ENCODE measurements at regions not wholly inside any gene's neighbourhood (a gene's known extent, or its start where the extent isn't known, plus 50 kb on each side); places are given as distances from the start of the nearest gene placed in this dataset.

GRCh38 chr10:121113385-121113696, 262.2 kb downstream of the WDR11 start:
- ATAC-seq (no peak), DNase-seq (ENCODE audit: low read depth, low spot score) (no peak), FAIRE-seq (no peak)
- Histone ChIP-seq H3K9ac (ENCODE audit: control insufficient read depth, insufficient read depth, low read length) (no peak overlapping the region), H3K27ac (ENCODE audit: control insufficient read depth, insufficient read depth) (no peak overlapping the region), H3K4me2 (ENCODE audit: control insufficient read depth, insufficient read depth) (no peak overlapping the region), H3K9me3 (replicated peaks; ENCODE audit: control insufficient read depth, insufficient read depth, low read length) (no peaks in the 10 kb centered on the region; the same call in 2 of the 3 replicates), H3K4me1 (ENCODE audit: control insufficient read depth, insufficient read depth, low read length) (no peaks in the 10 kb centered on the region), H3K4me3 (no peak overlapping the region), H4K20me1 (ENCODE audit: control insufficient read depth, insufficient read depth) (no peaks in the 10 kb centered on the region), H3K36me3 (ENCODE audit: control insufficient read depth in 2 of 2, insufficient read depth in 2 of 2, low read length in 1 of 2) (no peaks in the 10 kb centered on the region), H3K27me3 (replicated peaks in 1 of 2; ENCODE audit: control insufficient read depth in 2 of 2, insufficient read depth in 2 of 2, low read length in 1 of 2) (no peaks in the 10 kb centered on the region), H3K79me2 (ENCODE audit: control insufficient read depth, insufficient read depth, low read length) (no peaks in the 10 kb centered on the region), H2AFZ (ENCODE audit: control insufficient read depth, low read depth, low read length) (no peak overlapping the region)
- POLR2A ChIA-PET, result no interaction called here
- no peak for TF ChIP-seq ATF3 (IDR thresholded peaks at IDR 0.05; ENCODE audit: borderline replicate concordance, extremely low read depth, low read depth, low read length)
- no peak for TF ChIP-seq RELA (IDR thresholded peaks at IDR 0.05; ENCODE audit: borderline replicate concordance, partially characterized antibody)
- TF ChIP-seq RBBP5 (conservative IDR thresholded peaks at IDR 0.05), result no peak
- no peak for TF ChIP-seq ZZZ3 (IDR thresholded peaks at IDR 0.05; ENCODE audit: control insufficient read depth, insufficient read length, low read depth)
- TF ChIP-seq, protein P1, sequence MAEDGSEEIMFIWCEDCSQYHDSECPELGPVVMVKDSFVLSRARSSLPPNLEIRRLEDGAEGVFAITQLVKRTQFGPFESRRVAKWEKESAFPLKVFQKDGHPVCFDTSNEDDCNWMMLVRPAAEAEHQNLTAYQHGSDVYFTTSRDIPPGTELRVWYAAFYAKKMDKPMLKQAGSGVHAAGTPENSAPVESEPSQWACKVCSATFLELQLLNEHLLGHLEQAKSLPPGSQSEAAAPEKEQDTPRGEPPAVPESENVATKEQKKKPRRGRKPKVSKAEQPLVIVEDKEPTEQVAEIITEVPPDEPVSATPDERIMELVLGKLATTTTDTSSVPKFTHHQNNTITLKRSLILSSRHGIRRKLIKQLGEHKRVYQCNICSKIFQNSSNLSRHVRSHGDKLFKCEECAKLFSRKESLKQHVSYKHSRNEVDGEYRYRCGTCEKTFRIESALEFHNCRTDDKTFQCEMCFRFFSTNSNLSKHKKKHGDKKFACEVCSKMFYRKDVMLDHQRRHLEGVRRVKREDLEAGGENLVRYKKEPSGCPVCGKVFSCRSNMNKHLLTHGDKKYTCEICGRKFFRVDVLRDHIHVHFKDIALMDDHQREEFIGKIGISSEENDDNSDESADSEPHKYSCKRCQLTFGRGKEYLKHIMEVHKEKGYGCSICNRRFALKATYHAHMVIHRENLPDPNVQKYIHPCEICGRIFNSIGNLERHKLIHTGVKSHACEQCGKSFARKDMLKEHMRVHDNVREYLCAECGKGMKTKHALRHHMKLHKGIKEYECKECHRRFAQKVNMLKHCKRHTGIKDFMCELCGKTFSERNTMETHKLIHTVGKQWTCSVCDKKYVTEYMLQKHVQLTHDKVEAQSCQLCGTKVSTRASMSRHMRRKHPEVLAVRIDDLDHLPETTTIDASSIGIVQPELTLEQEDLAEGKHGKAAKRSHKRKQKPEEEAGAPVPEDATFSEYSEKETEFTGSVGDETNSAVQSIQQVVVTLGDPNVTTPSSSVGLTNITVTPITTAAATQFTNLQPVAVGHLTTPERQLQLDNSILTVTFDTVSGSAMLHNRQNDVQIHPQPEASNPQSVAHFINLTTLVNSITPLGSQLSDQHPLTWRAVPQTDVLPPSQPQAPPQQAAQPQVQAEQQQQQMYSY (CRISPR knock-in tag; IDR thresholded peaks at IDR 0.05), result no peak
- no peak for TF ChIP-seq ELK1 (IDR thresholded peaks at IDR 0.05; ENCODE audit: low read depth, low read length)
- no peak for TF ChIP-seq SRF (IDR thresholded peaks at IDR 0.05; ENCODE audit: low read depth in 2 of 2, low read length in 2 of 2)
- no peak for TF ChIP-seq SREBF1 (IDR thresholded peaks at IDR 0.05; ENCODE audit: low read length)
- TF ChIP-seq YY1 (IDR thresholded peaks at IDR 0.05; ENCODE audit: low read depth, low read length), result no peak
- TF ChIP-seq NRF1 (conservative IDR thresholded peaks at IDR 0.05; ENCODE audit: low read depth, low read length), result no peak
- TF ChIP-seq CTCF (IDR thresholded peaks at IDR 0.05 in 2 of 3, conservative IDR thresholded peaks at IDR 0.05 in 1 of 3; ENCODE audit: control insufficient read depth in 2 of 3, extremely low read depth in 1 of 3, insufficient read depth in 1 of 3, low read depth in 3 of 3, low read length in 3 of 3), result no peak
- TF ChIP-seq IKZF2 (IDR thresholded peaks at IDR 0.05), result no peak
- no peak for TF ChIP-seq LARP7 (IDR thresholded peaks at IDR 0.05)
- no peak for TF ChIP-seq E2F4 (IDR thresholded peaks at IDR 0.05; ENCODE audit: low read depth, low read length)
- no peak for TF ChIP-seq HDAC6 (IDR thresholded peaks at IDR 0.05; ENCODE audit: unreplicated experiment)
- no peak for TF ChIP-seq EP300 (IDR thresholded peaks at IDR 0.05; ENCODE audit: borderline replicate concordance in 1 of 2, control insufficient read depth in 1 of 2, low read depth in 2 of 2, low read length in 2 of 2)
- no peak for TF ChIP-seq BRCA1 (IDR thresholded peaks at IDR 0.05; ENCODE audit: low read depth, low read length)
- TF ChIP-seq ZNF622 (IDR thresholded peaks at IDR 0.05), result no peak
- CTCF ChIA-PET, result no interaction called here
- RAD21 ChIA-PET (ENCODE audit: unreplicated experiment), result no interaction called here
- in situ Hi-C loops (cut with MboI) (no loop called here), intact Hi-C loops (cut with micrococcal nuclease; ENCODE audit: unreplicated experiment) (no loop called here)
- no TSS peak for BruUV-seq (replicated peaks)
- SMC1A ChIA-PET (ENCODE audit: uncharacterized antibody, unreplicated experiment), result interaction anchor here (1.1 kb wide), 1 partner anchor 15 kb away, joined by 3 read pairs; no protein-coding TSS in a partner anchor

Data from GM12878 (cell line).